ENCODE measurements at regions not wholly inside any gene's neighbourhood (a gene's known extent, or its start where the extent isn't known, plus 50 kb on each side); places are given as distances from the start of the nearest gene placed in this dataset.

DNA sequence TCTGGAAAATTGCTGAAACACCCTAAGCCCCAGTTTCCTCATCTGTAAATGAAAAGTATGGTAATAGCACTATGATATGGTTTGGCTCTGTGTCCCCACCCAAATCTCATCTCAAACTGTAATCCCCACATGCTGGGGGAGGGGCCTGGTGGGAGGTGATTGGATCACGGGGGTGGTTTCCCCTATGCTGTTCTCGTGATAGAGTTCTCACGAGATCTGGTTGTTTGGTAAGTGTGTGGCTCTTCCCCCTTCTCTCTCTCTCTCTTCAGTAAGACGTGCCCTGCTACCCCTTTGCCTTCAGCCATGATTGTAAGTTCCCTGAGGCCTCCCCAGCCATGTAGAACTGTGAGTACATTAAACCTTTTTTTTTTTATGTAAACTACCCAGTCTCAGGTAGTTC is 490.7 kb downstream of the TMEM114 start:
- Histone ChIP-seq H3K79me2 (ENCODE audit: insufficient read depth, low read length) (no peaks in the 10 kb centered on the region), H3K36me3 (ENCODE audit: control insufficient read depth in 1 of 2, insufficient read depth in 2 of 2, low read length in 2 of 2) (no peaks in the 10 kb centered on the region), H3K9ac (ENCODE audit: low read length) (no peak overlapping the region), H3K4me1 (ENCODE audit: control insufficient read depth in 1 of 2, insufficient read depth in 2 of 2, low read length in 2 of 2) (no peaks in the 10 kb centered on the region), H3K4me2 (ENCODE audit: low read length) (no peak overlapping the region), H2AFZ (ENCODE audit: low read depth, low read length, poor library complexity, severe bottlenecking) (no peak overlapping the region), H3K27me3 (ENCODE audit: insufficient read depth, low read length) (no peaks in the 10 kb centered on the region), H3K9me2 (ENCODE audit: insufficient read depth) (no peaks in the 10 kb centered on the region), H3K27ac (ENCODE audit: low read depth, low read length) (no peak overlapping the region), H4K20me1 (ENCODE audit: insufficient read depth) (no peaks in the 10 kb centered on the region), H3K9me3 (ENCODE audit: control insufficient read depth in 1 of 2, insufficient read depth in 1 of 2, low read depth in 1 of 2, low read length in 2 of 2) (no peaks in the 10 kb centered on the region; a peak in 2 of 4 replicates), H3K4me3 (replicated peaks in 1 of 2; ENCODE audit: low read depth in 1 of 2, low read length in 2 of 2) (no peak overlapping the region)
- DNase-seq (ENCODE audit: low read depth, low spot score) (no peak), ATAC-seq (no peak)
- ChIA-PET POLR2A (no interaction called here), CTCF (no interaction called here), RAD21 (ENCODE audit: low non-redundant PET in 1 of 2, low total read pairs in 2 of 2, uncharacterized antibody in 2 of 2, unreplicated experiment in 2 of 2) (no interaction called here)
- no peak for TF ChIP-seq ELF1 (IDR thresholded peaks at IDR 0.05; ENCODE audit: borderline replicate concordance, low read depth)
- no peak for TF ChIP-seq JUND (IDR thresholded peaks at IDR 0.05)
- no peak for TF ChIP-seq SIN3A (IDR thresholded peaks at IDR 0.05; ENCODE audit: low read depth)
- no peak for TF ChIP-seq EZH2 (IDR thresholded peaks at IDR 0.05)
- no peak for TF ChIP-seq CBX3 (IDR thresholded peaks at IDR 0.05; ENCODE audit: low read depth)
- no peak for TF ChIP-seq POLR2A (IDR thresholded peaks at IDR 0.05; ENCODE audit: borderline replicate concordance, extremely low read depth, insufficient read depth, insufficient read length)
- TF ChIP-seq FOSL1 (IDR thresholded peaks at IDR 0.05; ENCODE audit: low read depth), result no peak
- no TSS peak for BruUV-seq (replicated peaks)
- intact Hi-C loops (cut with micrococcal nuclease), result no loop called here

DNA sequence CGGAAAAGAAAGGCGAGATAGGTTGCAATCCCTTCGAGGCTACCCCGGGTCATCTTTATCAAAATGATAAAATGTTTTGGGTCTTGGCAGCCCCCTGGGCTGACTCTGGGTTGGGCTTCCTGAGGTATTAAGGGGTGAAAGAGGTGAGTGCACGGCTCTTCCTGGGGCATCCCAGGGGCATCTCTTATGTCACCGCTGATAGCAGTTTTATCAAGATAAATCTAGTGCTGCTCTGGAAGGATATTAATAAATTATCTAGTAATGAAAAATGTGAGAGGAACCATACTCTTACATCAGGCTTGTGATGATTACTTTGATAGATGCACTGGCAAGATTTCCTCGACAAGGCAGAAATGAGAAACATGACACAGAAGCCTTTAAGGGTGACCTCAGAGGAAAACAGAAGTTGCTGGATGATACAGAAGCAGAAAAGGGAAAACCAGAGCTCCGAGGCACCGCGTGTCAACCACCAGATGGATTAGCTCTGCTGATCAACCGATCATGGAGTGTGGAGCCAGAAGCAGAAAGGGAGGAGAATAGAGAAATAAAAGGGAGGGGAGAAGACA is 491.3 kb downstream of the TMEM114 start:
- Histone ChIP-seq H3K27ac (ENCODE audit: low read depth, low read length) (no peak overlapping the region), H3K4me1 (ENCODE audit: control insufficient read depth in 1 of 2, insufficient read depth in 2 of 2, low read length in 2 of 2) (no peaks in the 10 kb centered on the region), H3K4me3 (replicated peaks in 1 of 2; ENCODE audit: low read depth in 1 of 2, low read length in 2 of 2) (no peak overlapping the region), H3K9me2 (ENCODE audit: insufficient read depth) (no peaks in the 10 kb centered on the region), H3K4me2 (ENCODE audit: low read length) (no peak overlapping the region), H3K9ac (ENCODE audit: low read length) (no peak overlapping the region), H4K20me1 (ENCODE audit: insufficient read depth) (no peaks in the 10 kb centered on the region), H2AFZ (ENCODE audit: low read depth, low read length, poor library complexity, severe bottlenecking) (no peak overlapping the region), H3K36me3 (ENCODE audit: control insufficient read depth in 1 of 2, insufficient read depth in 2 of 2, low read length in 2 of 2) (no peaks in the 10 kb centered on the region), H3K9me3 (ENCODE audit: control insufficient read depth in 1 of 2, insufficient read depth in 1 of 2, low read depth in 1 of 2, low read length in 2 of 2) (no peaks in the 10 kb centered on the region; a peak in 2 of 4 replicates), H3K27me3 (ENCODE audit: insufficient read depth, low read length) (no peaks in the 10 kb centered on the region), H3K79me2 (ENCODE audit: insufficient read depth, low read length) (no peaks in the 10 kb centered on the region)
- CTCF ChIA-PET, result no interaction called here
- BruUV-seq (replicated peaks), result no TSS peak
- intact Hi-C loops (cut with micrococcal nuclease), result no loop called here
- no peak for ATAC-seq
- RAD21 ChIA-PET (ENCODE audit: low non-redundant PET in 1 of 2, low total read pairs in 2 of 2, uncharacterized antibody in 2 of 2, unreplicated experiment in 2 of 2), result no interaction called here
- DNase-seq (ENCODE audit: low read depth, low spot score), result no peak
- POLR2A ChIA-PET, result no interaction called here
- TF ChIP-seq TCF7L2 (IDR thresholded peaks at IDR 0.05; ENCODE audit: borderline replicate concordance, extremely low read depth, insufficient read depth, insufficient read length) (no peak), EGR1 (IDR thresholded peaks at IDR 0.05; ENCODE audit: low read depth) (no peak), SIN3A (IDR thresholded peaks at IDR 0.05; ENCODE audit: low read depth) (no peak), CBX3 (IDR thresholded peaks at IDR 0.05; ENCODE audit: low read depth) (no peak), CEBPB (IDR thresholded peaks at IDR 0.05; ENCODE audit: low read depth) (no peak), YY1 (IDR thresholded peaks at IDR 0.05; ENCODE audit: extremely low read depth, insufficient replicate concordance, low read depth, low read length) (no peak), EZH2 (IDR thresholded peaks at IDR 0.05) (no peak), EZH2phosphoT487 (IDR thresholded peaks at IDR 0.05; ENCODE audit: borderline replicate concordance) (no peak), JUND (IDR thresholded peaks at IDR 0.05) (no peak), POLR2A (IDR thresholded peaks at IDR 0.05; ENCODE audit: borderline replicate concordance, extremely low read depth, insufficient read depth, insufficient read length) (no peak), ZNF274 (IDR thresholded peaks at IDR 0.05; ENCODE audit: low read depth, low read length) (no peak), SRF (IDR thresholded peaks at IDR 0.05; ENCODE audit: low read depth) (no peak), ELF1 (IDR thresholded peaks at IDR 0.05; ENCODE audit: borderline replicate concordance, low read depth) (no peak), FOSL1 (IDR thresholded peaks at IDR 0.05; ENCODE audit: low read depth) (no peak)
- TF ChIP-seq, protein P1, sequence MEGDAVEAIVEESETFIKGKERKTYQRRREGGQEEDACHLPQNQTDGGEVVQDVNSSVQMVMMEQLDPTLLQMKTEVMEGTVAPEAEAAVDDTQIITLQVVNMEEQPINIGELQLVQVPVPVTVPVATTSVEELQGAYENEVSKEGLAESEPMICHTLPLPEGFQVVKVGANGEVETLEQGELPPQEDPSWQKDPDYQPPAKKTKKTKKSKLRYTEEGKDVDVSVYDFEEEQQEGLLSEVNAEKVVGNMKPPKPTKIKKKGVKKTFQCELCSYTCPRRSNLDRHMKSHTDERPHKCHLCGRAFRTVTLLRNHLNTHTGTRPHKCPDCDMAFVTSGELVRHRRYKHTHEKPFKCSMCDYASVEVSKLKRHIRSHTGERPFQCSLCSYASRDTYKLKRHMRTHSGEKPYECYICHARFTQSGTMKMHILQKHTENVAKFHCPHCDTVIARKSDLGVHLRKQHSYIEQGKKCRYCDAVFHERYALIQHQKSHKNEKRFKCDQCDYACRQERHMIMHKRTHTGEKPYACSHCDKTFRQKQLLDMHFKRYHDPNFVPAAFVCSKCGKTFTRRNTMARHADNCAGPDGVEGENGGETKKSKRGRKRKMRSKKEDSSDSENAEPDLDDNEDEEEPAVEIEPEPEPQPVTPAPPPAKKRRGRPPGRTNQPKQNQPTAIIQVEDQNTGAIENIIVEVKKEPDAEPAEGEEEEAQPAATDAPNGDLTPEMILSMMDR (IDR thresholded peaks at IDR 0.05 in 2 of 3, conservative IDR thresholded peaks at IDR 0.05 in 1 of 3; ENCODE audit: borderline replicate concordance in 1 of 3, insufficient read depth in 1 of 3, low read depth in 2 of 3, low read length in 2 of 3), result no peak
- TF ChIP-seq, protein P2, sequence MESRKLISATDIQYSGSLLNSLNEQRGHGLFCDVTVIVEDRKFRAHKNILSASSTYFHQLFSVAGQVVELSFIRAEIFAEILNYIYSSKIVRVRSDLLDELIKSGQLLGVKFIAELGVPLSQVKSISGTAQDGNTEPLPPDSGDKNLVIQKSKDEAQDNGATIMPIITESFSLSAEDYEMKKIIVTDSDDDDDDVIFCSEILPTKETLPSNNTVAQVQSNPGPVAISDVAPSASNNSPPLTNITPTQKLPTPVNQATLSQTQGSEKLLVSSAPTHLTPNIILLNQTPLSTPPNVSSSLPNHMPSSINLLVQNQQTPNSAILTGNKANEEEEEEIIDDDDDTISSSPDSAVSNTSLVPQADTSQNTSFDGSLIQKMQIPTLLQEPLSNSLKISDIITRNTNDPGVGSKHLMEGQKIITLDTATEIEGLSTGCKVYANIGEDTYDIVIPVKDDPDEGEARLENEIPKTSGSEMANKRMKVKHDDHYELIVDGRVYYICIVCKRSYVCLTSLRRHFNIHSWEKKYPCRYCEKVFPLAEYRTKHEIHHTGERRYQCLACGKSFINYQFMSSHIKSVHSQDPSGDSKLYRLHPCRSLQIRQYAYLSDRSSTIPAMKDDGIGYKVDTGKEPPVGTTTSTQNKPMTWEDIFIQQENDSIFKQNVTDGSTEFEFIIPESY (IDR thresholded peaks at IDR 0.05; ENCODE audit: extremely low read depth, insufficient replicate concordance, low read length), result no peak
- TF ChIP-seq, protein P3, sequence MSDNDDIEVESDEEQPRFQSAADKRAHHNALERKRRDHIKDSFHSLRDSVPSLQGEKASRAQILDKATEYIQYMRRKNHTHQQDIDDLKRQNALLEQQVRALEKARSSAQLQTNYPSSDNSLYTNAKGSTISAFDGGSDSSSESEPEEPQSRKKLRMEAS (IDR thresholded peaks at IDR 0.05), result no peak

Data from HCT116 (cell line).